GM19395 (cell line): ENCODE measurements at regions not wholly inside any gene's neighbourhood (a gene's known extent, or its start where the extent isn't known, plus 50 kb on each side); places are given as distances from the start of the nearest gene placed in this dataset.

Experiments
- ATAC-seq: cut with Tn5 transposase; IDR thresholded peaks from one replicate; pipeline ENCODE4 v1.9.1; 2021; ENCODE audit warnings: mild to moderate bottlenecking, moderate library complexity; ENCODE audit not compliant: unreplicated experiment

- ATAC-seq = no peak
Measured at GRCh38 chr15:97893967-97894366, 66.5 kb upstream of the ARRDC4 start.

DNA sequence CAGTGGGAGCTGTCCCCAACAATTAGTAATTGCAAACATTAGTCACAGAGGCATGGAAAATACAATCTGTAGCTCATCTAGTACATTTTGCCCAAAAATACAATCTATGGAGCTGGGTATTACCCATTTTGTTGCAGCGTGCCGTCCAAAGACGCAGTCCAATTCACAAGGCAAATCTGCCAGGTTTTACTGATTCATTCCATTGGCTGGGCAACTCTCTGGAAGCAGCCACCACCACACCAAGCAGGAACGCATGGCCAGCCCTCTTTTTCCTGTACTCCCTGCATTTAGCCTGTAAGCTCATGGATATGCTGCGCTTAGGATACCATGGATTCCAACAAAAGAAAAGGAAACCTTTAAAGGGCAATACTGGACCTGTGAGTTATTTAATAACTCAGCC, 60.5 kb upstream of the ARRDC4 start:
- ATAC-seq = no peak

DNA sequence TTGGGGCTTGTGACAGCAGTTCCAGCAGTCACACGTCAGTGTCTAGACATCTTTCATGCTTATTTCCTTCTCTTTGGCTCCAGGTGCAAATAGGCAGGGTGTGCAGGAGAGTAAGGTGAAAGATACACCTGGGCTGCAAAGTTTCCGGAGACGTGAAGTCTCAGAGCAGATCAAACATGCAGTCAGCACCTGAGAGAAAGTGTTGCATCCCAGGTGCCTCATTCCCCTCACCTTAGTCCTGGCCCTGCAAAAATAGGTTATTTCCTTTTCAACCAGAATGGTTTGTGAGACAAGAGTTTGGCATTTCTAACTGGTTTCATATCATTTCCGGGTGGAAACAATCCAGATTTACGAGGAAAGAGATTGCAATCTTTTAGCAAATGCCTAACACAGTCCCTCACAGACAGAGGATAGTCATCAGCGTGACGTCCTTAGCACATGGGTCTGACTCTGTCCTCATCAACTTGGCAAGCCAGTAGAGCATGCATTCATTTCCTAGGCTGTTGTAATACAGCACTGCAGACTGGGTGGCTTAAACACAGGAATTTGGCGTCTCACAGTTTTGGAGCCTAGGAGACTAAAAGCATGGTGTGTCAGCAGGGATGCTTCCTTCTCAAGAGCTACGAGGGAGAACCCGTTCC, 58.2 kb upstream of the ARRDC4 start:
- ATAC-seq = no peak

- ATAC-seq = no peak
Measured at GRCh38 chr15:97903560-97903959, 56.9 kb upstream of the ARRDC4 start.

DNA sequence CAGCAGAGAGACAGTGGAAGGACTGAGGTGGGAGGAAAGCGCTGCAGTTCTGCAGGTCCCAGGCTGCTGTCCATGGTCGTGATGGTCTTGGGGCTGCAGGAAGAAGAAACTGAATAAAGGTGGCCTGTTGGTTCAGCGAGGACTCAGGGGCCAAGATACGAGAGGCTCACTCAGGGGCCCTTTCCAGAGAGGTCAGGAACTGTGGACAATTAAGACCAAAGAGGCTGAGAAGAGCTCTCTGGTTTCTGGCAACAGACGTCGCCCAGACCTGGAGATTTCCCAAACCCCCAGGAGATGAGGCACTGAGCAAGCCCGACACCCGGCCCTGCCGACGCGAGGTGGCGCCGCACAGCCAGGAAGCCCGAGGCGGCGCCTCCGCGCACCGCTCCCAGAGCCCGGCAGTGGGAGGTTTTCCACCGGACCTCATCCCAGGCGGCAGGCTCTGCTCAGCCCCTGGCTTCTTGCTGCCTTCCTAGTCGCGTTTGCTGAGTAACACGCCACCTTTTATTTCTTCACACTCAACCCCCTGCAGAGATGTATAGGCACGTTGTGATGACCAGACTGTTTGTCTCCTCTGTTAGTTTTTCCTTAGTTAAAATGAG, 56.4 kb upstream of the ARRDC4 start:
- no peak for ATAC-seq

- peak; percentile 99 for ATAC-seq
Measured at GRCh38 chr15:97909291-97909891, 51.1 kb upstream of the ARRDC4 start.
